NT2/D1 (cell line): ENCODE measurements at regions not wholly inside any gene's neighbourhood (a gene's known extent, or its start where the extent isn't known, plus 50 kb on each side); places are given as distances from the start of the nearest gene placed in this dataset.

Experiments used
- YY1 ChIP-seq: IDR thresholded peaks from 2 replicates; pipeline ENCODE4 v1.6.1; 2011; ENCODE audit not compliant: insufficient read length, insufficient read depth
- ZNF274 ChIP-seq: IDR thresholded peaks from 2 replicates; pipeline ENCODE4 v1.6.1; 2011; ENCODE audit warnings: mild to moderate bottlenecking, low read depth, low read length

GRCh38 chr11:92787638-92788037, 181.8 kb upstream of the MTNR1B start:
- TF ChIP-seq ZNF274 (no peak), YY1 (no peak)
